Common myeloid progenitor, CD34-positive (primary cell): ENCODE measurements at regions not wholly inside any gene's neighbourhood (a gene's known extent, or its start where the extent isn't known, plus 50 kb on each side); places are given as distances from the start of the nearest gene placed in this dataset.

Experiments used
- CTCF ChIA-PET: fragments of 350-600 bp; sonication (Branson Sonifier 250); formaldehyde crosslinking; loops from one replicate; lab custom pipeline; 2021; ENCODE audit warnings: antibody characterized with exemption; lab: Charles Lee
- POLR2A ChIA-PET: fragments of 350-600 bp; sonication (Branson Sonifier 250); formaldehyde crosslinking; loops from one replicate; lab custom pipeline; 2021; ENCODE audit warnings: antibody characterized with exemption; lab: Charles Lee
- DNase-seq, 3 donors: peaks; one replicate each; pipeline versions ENCODE4 v3.0.0 to v3.0.0-alpha.2; 2013
- H3K27ac ChIP-seq, 2 experiments: 1 replicate in 1 of 2; 2 replicates in 1 of 2; pipeline ENCODE4 v1.7.0; 2013; ENCODE audit warnings: inconsistent platforms in 2 of 2, low read length in 2 of 2, mild to moderate bottlenecking in 2 of 2, low read depth in 1 of 2, moderate library complexity in 1 of 2; ENCODE audit not compliant: severe bottlenecking in 2 of 2, insufficient read depth in 1 of 2, poor library complexity in 1 of 2
- H3K27me3 ChIP-seq, 5 experiments: replicated peaks in 2 of 5; 1 replicate in 3 of 5; 2 replicates in 2 of 5; pipeline versions ENCODE4 v1.6.1 to v1.7.0; 2013; ENCODE audit warnings: low read length in 4 of 5, mild to moderate bottlenecking in 2 of 5, moderate library complexity in 2 of 5, inconsistent platforms in 1 of 5; ENCODE audit not compliant: insufficient read depth in 5 of 5, control insufficient read depth in 4 of 5
- H3K36me3 ChIP-seq, 4 experiments: 1 replicate in 2 of 4; 2 replicates in 2 of 4; pipeline versions ENCODE4 v1.6.1 to v1.7.0; 2013; ENCODE audit warnings: low read length in 3 of 4, control low read depth in 1 of 4, mild to moderate bottlenecking in 1 of 4; ENCODE audit not compliant: control insufficient read depth in 4 of 4, insufficient read depth in 4 of 4
- H3K4me1 ChIP-seq, 4 experiments: 1 replicate in 3 of 4; 2 replicates in 1 of 4; pipeline versions ENCODE4 v1.6.1 to v1.7.1; 2013; ENCODE audit warnings: low read length in 3 of 4, mild to moderate bottlenecking in 3 of 4, control low read depth in 1 of 4, inconsistent platforms in 1 of 4, moderate library complexity in 1 of 4; ENCODE audit not compliant: control insufficient read depth in 4 of 4, insufficient read depth in 4 of 4; ENCODE audit errors: control extremely low read depth in 1 of 4
- H3K4me3 ChIP-seq, 7 experiments: 1 replicate in 4 of 7; 2 replicates in 3 of 7; pipeline versions ENCODE4 v1.5.1 to v1.7.0; 2013; ENCODE audit warnings: mild to moderate bottlenecking in 7 of 7, low read length in 6 of 7, moderate library complexity in 6 of 7, inconsistent platforms in 2 of 7, low read depth in 2 of 7, control low read depth in 1 of 7; ENCODE audit not compliant: insufficient read depth in 4 of 7, control insufficient read depth in 1 of 7; ENCODE audit errors: extremely low read depth in 1 of 7
- H3K9me3 ChIP-seq, 5 experiments: 1 replicate in 4 of 5; 2 replicates in 1 of 5; pipeline versions ENCODE4 v1.6.1 to v1.7.1; 2013; ENCODE audit warnings: low read length in 4 of 5, mild to moderate bottlenecking in 2 of 5, inconsistent platforms in 1 of 5, low read depth in 1 of 5, moderate library complexity in 1 of 5; ENCODE audit not compliant: control insufficient read depth in 4 of 5, insufficient read depth in 2 of 5; ENCODE audit errors: control extremely low read depth in 1 of 5
- WGBS: methylation state at CpG from one replicate; pipeline ENCODE4 v1.1.5; 2013; ENCODE audit not compliant: insufficient coverage; 5-methylcytosine and 5-hydroxymethylcytosine counted together

- ChIA-PET CTCF (no interaction called here), POLR2A (no interaction called here)
- Histone ChIP-seq H3K27ac (no peak overlapping the region), H3K9me3 (no peaks in the 10 kb centered on the region), H3K4me3 (no peak overlapping the region), H3K4me1 (no peaks in the 10 kb centered on the region), H3K27me3 (no peaks in the 10 kb centered on the region), H3K36me3 (no peaks in the 10 kb centered on the region)
- no peak for DNase-seq
- 87% methylated on average over 2 of the region's 3 CpGs for WGBS
Measured at GRCh38 chr3:145721273-145721805, 439.6 kb downstream of the PLOD2 start.

- H3K9me3 ChIP-seq: no peaks in the 10 kb centered on the region
- WGBS: no CpG with 5 or more reads among the region's 1 CpG
- POLR2A ChIA-PET: no interaction called here
Measured at GRCh38 chr3:145721815-145722214, 439.2 kb downstream of the PLOD2 start.

GRCh38 chr3:145727476-145727875, 433.5 kb downstream of the PLOD2 start:
- CTCF ChIA-PET: no interaction called here

More at GRCh38 chr3:145721815-145722214, 439.2 kb downstream of the PLOD2 start:
- CTCF ChIA-PET: no interaction called here
- no peaks in the 10 kb centered on the region for H3K27me3 ChIP-seq
- H3K27ac ChIP-seq: no peak overlapping the region
- no peaks in the 10 kb centered on the region for H3K36me3 ChIP-seq
- no peak for DNase-seq
- H3K4me1 ChIP-seq: no peaks in the 10 kb centered on the region
- no peak overlapping the region for H3K4me3 ChIP-seq

GRCh38 chr3:145735631-145736030, 425.4 kb downstream of the PLOD2 start:
- H3K4me3 ChIP-seq: no peak overlapping the region
- H3K36me3 ChIP-seq: no peaks in the 10 kb centered on the region
- no peaks in the 10 kb centered on the region for H3K4me1 ChIP-seq
- no peak for DNase-seq
- POLR2A ChIA-PET: no interaction called here
- no peaks in the 10 kb centered on the region for H3K27me3 ChIP-seq
- no peak overlapping the region for H3K27ac ChIP-seq
- no CpG with 5 or more reads among the region's 2 CpGs for WGBS
- CTCF ChIA-PET: no interaction called here
- H3K9me3 ChIP-seq: no peaks in the 10 kb centered on the region

More at GRCh38 chr3:145727476-145727875, 433.5 kb downstream of the PLOD2 start:
- POLR2A ChIA-PET: no interaction called here
- no peaks in the 10 kb centered on the region for H3K36me3 ChIP-seq
- no peaks in the 10 kb centered on the region for H3K9me3 ChIP-seq
- H3K4me3 ChIP-seq: no peak overlapping the region
- 92% methylated on average over 2 of the region's 3 CpGs for WGBS
- H3K27me3 ChIP-seq: no peaks in the 10 kb centered on the region
- DNase-seq: no peak
- H3K27ac ChIP-seq: no peak overlapping the region
- no peaks in the 10 kb centered on the region for H3K4me1 ChIP-seq

- H3K27ac ChIP-seq: no peak overlapping the region
- ChIA-PET CTCF (no interaction called here), POLR2A (no interaction called here)
- no peak overlapping the region for H3K4me3 ChIP-seq
- no peaks in the 10 kb centered on the region for H3K9me3 ChIP-seq
- H3K27me3 ChIP-seq: no peaks in the 10 kb centered on the region
- no peaks in the 10 kb centered on the region for H3K36me3 ChIP-seq
- WGBS: no CpG with 5 or more reads among the region's 1 CpG
- no peak for DNase-seq
- no peaks in the 10 kb centered on the region for H3K4me1 ChIP-seq
Measured at GRCh38 chr3:145737952-145738351, 423.0 kb downstream of the PLOD2 start.

- no peak overlapping the region for H3K4me3 ChIP-seq
- no peaks in the 10 kb centered on the region for H3K36me3 ChIP-seq
- 93% methylated on average over 3 of the region's 4 CpGs for WGBS
- H3K27me3 ChIP-seq: no peaks in the 10 kb centered on the region
- CTCF ChIA-PET: no interaction called here
- POLR2A ChIA-PET: no interaction called here
- H3K4me1 ChIP-seq: no peaks in the 10 kb centered on the region
- H3K27ac ChIP-seq: no peak overlapping the region
- no peaks in the 10 kb centered on the region for H3K9me3 ChIP-seq
- DNase-seq: no peak
Measured at GRCh38 chr3:145739926-145740325, 421.1 kb downstream of the PLOD2 start.

- WGBS: no CpG with 5 or more reads among the region's 2 CpGs
- Histone ChIP-seq H3K9me3 (no peaks in the 10 kb centered on the region), H3K4me3 (no peak overlapping the region), H3K27me3 (no peaks in the 10 kb centered on the region), H3K27ac (no peak overlapping the region), H3K4me1 (no peaks in the 10 kb centered on the region), H3K36me3 (no peaks in the 10 kb centered on the region)
- no peak for DNase-seq
- ChIA-PET POLR2A (no interaction called here), CTCF (no interaction called here)
Measured at GRCh38 chr3:145750657-145751056, 410.3 kb downstream of the PLOD2 start.
